ENCODE measurements at regions not wholly inside any gene's neighbourhood (a gene's known extent, or its start where the extent isn't known, plus 50 kb on each side); places are given as distances from the start of the nearest gene placed in this dataset.

DNA sequence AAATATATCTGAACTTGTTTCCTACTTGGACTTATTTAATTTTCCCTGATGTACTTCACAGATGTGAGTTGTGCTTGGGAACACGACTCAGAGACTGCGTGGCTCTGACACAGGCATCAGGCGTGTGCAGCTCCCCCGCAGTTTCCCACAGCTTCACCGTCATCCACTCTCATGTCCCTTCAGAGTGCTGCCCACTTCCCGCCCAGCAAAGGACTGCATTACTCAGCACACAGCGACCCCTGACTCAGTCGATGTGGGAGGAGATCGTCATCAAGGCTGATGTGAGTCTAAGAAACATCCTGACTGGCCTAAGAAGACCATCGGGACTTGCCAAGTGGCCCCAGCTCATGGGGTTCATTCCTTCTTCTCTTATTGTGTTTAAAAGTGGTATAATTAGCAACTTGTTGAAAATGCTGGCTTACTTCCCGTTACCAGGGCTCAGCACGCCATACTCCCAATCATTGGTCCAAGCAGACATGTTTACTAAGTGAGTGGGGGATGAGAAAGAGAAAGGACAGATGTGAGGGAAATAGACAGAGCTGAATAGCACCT, 539.4 kb upstream of the JARID2 start:
- TF ChIP-seq, protein P1, sequence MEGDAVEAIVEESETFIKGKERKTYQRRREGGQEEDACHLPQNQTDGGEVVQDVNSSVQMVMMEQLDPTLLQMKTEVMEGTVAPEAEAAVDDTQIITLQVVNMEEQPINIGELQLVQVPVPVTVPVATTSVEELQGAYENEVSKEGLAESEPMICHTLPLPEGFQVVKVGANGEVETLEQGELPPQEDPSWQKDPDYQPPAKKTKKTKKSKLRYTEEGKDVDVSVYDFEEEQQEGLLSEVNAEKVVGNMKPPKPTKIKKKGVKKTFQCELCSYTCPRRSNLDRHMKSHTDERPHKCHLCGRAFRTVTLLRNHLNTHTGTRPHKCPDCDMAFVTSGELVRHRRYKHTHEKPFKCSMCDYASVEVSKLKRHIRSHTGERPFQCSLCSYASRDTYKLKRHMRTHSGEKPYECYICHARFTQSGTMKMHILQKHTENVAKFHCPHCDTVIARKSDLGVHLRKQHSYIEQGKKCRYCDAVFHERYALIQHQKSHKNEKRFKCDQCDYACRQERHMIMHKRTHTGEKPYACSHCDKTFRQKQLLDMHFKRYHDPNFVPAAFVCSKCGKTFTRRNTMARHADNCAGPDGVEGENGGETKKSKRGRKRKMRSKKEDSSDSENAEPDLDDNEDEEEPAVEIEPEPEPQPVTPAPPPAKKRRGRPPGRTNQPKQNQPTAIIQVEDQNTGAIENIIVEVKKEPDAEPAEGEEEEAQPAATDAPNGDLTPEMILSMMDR (conservative IDR thresholded peaks at IDR 0.05; ENCODE audit: control insufficient read depth, insufficient read depth, low read depth, low read length), result no peak
- DNase-seq (ENCODE audit: low read depth), result peak; percentile 100
- H3K4me3 ChIP-seq (ENCODE audit: control insufficient read depth, low read depth, low read length), result no peak overlapping the region

GRCh38 chr6:14707276-14707675, 538.6 kb upstream of the JARID2 start:
- TF ChIP-seq, protein P1 (conservative IDR thresholded peaks at IDR 0.05; ENCODE audit: control insufficient read depth, insufficient read depth, low read depth, low read length), result no peak
- H3K4me3 ChIP-seq (ENCODE audit: control insufficient read depth, low read depth, low read length), result no peak overlapping the region
- DNase-seq (ENCODE audit: low read depth), result no peak

DNA sequence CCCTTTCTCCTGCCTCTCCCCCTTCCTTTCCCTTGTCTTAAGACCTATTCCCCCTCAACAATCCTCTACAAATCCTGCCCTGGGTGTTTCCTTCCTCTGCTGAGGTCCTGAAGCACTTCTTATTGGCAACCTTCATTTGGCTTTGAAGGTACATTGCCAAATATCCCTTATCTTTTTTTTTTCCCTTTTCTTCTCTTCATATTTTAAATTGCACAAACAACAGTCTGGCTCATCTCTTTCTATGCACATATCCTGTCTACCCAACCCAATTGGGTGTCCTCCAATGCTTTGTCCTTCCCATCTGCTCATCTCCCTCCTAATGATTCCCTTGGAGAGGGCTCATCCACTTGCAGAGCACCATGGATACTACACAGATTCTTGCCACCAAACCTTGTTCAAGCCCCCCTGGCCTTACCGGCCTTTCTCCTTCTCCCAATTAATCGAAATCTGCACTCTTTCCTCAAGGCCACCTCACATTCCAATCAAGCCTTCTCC, 537.9 kb upstream of the JARID2 start:
- DNase-seq (ENCODE audit: low read depth), result no peak
- no peak overlapping the region for H3K4me3 ChIP-seq (ENCODE audit: control insufficient read depth, low read depth, low read length)

DNA sequence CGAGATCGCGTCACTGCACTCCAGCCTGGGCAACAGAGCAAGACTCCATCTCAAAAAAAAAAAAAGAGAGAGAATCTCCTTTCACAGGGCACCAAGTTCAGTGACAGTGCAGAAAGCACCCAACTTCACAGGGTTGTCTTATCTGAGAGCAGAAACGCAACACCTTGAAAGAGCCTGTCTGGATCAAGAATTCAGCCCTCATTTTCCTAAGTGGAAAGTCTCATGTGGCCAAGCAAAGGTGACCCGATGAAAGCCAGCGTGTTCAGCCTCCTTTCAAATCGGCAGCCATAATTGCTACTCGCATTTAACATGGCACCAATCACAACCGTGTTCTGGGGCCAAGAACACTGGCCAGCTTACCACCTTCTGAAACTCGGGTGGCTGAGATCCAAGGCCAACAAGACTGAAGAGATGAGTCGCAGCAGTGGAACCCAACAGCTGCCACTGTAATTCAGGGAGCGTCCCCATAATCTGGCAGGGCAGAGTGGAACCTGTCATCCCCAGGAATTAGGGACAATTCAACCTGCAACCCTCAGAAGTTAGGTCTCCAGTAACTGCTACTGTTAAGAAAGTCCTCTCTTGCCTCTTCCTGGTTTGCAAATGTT, 536.7 kb upstream of the JARID2 start:
- H3K4me3 ChIP-seq (ENCODE audit: control insufficient read depth, low read depth, low read length), result no peak overlapping the region
- TF ChIP-seq, protein P1 (conservative IDR thresholded peaks at IDR 0.05; ENCODE audit: control insufficient read depth, insufficient read depth, low read depth, low read length), result no peak
- DNase-seq (ENCODE audit: low read depth), result no peak

More for the DNA sequence above, 537.9 kb upstream of the JARID2 start:
- TF ChIP-seq, protein P1 (conservative IDR thresholded peaks at IDR 0.05; ENCODE audit: control insufficient read depth, insufficient read depth, low read depth, low read length), result no peak

- TF ChIP-seq, protein P1 (conservative IDR thresholded peaks at IDR 0.05; ENCODE audit: control insufficient read depth, insufficient read depth, low read depth, low read length), result no peak
- no peak overlapping the region for H3K4me3 ChIP-seq (ENCODE audit: control insufficient read depth, low read depth, low read length)
- DNase-seq (ENCODE audit: low read depth), result no peak
These were observed 536.0 kb upstream of the JARID2 start for GRCh38 chr6:14709900-14710299.

DNA sequence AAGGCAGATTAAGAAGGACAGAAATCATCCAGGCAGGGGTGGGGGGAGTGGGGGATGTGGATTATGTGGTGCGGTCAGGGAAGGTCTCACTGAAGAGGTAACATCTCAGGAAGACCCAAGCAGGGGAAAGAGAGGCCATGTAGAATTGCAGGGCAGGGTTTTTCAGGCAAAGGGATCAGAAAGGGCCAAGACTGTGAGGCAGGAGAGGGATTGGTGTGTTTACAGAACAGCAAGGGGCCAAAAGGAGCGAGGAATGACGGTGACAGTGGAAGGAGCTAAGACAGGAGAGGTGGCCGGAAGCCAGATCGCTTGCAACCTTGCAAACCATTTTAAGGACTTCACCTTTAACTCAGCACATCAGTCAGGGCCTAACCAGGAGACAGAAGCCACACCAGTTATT, 535.4 kb upstream of the JARID2 start:
- H3K4me3 ChIP-seq (ENCODE audit: control insufficient read depth, low read depth, low read length), result no peak overlapping the region
- TF ChIP-seq, protein P1 (conservative IDR thresholded peaks at IDR 0.05; ENCODE audit: control insufficient read depth, insufficient read depth, low read depth, low read length), result no peak
- DNase-seq (ENCODE audit: low read depth), result no peak

Data from fibroblast of mammary gland (primary cell).